Activated CD8-positive, alpha-beta memory T cell treated with anti-CD3 and anti-CD28 coated beads, Interleukin-2, amount 50 U/mL, for 1 hour (primary cell): ENCODE measurements at regions not wholly inside any gene's neighbourhood (a gene's known extent, or its start where the extent isn't known, plus 50 kb on each side); places are given as distances from the start of the nearest gene placed in this dataset.

ENCODE experiments used
- DNase-seq: peaks from one replicate; pipeline ENCODE4 v3.0.0-alpha.2; 2020; ENCODE audit errors: extremely low read depth

- no peak for DNase-seq
Measured at GRCh38 chr12:76611533-76611932, 52.0 kb upstream of the OSBPL8 start.

DNA sequence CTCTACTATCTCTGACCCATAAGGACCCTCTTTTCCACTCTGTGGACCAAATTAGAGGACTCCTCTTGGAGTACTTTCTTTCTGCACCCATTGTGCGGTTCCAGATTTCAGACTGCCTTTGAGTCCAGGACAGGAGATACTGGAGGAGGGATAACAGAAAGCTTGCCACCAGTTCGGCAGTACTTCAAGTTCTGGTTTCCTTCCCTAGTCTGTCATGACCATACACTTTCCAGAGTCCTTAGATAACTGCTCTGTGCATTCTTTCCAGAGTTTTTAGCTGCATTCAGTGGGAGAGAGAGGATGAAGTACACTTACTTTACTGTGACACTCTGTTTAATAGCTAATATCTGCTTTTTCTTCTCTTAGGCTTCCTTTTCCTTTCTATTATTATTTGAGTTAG, 54.8 kb upstream of the OSBPL8 start:
- DNase-seq: no peak

GRCh38 chr12:76618031-76618430, 58.5 kb upstream of the OSBPL8 start:
- DNase-seq: no peak

DNA sequence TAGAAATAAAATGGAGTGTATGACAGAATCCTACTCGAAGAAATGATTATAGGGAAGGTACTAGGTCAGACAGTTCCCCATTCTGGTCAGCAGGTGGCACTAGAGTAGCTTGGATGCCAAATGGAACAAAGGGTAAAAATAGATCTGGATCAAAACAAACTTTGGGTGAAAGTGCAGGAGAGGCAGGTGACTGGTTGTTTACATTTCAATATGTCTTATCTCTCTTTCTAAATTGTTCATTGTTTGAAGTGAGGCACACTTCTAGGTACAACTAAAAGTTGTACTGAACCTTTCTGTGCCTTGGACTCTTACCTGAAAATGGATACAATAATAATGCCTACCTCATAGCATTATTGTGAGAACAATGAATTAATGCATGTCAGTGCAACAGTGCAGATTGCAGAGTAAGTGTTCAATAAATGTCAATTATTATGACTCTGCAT, 62.0 kb upstream of the OSBPL8 start:
- DNase-seq: peak; percentile 20

GRCh38 chr12:76622351-76622750, 62.8 kb upstream of the OSBPL8 start:
- DNase-seq: no peak

GRCh38 chr12:76622915-76623314, 63.3 kb upstream of the OSBPL8 start:
- no peak for DNase-seq

GRCh38 chr12:76623931-76624330, 64.4 kb upstream of the OSBPL8 start:
- no peak for DNase-seq

DNA sequence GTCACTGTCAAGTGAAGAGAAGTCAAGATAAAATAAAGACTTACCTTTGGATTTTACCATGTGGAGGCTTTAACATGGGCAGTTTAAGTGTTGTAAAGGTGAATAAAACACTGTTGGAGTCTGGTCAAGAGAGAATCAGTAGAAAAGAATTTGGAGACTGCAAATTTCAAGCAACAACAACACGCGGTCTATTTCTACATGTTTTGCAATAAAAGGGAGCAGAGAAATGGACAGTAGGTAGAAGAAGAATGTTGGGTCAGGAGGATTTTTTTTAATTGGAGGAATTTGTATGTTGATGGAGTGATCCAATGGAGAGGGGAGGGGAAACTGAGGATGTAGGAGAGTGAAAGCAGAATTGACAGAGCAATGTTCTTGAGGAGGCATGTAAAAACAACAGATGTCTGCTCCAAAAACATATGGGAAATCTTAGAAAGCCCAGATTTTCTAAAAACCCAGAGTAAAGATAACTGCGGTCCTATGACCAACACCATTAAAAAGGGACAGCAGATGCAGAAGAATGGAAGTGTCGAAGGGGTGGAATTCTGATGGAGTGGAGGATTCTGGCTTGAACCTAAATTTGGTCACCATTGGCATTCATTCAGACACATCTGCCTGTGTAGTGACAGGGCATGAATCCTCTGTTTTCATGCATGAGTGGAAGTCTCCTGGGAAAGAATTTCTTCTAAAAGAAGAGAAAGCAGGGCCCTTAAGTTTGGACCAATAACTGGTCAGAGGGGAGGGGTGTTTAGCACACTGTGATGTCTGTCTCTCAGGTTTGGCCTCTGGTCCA, 68.0 kb upstream of the OSBPL8 start:
- no peak for DNase-seq

GRCh38 chr12:76628745-76629144, 69.2 kb upstream of the OSBPL8 start:
- no peak for DNase-seq

DNA sequence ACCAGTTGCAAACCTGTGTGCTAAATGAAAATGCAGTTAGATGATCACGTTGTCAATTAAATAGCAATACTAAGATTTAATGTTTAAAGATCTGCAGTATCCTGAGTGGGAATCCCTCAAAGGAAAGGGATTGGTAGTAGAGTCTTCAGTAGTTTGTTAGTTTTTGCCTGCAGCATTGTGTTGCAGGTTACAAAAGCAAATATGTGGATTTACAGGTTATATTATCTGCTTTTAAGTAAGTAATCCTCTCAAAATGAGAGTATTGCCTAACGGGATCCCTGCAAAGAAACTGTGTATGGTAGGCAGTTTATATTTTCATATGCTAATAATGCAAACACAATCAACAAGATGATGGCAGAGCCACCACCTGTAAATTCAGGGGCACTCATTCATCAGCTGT, 72.2 kb upstream of the OSBPL8 start:
- no peak for DNase-seq

DNA sequence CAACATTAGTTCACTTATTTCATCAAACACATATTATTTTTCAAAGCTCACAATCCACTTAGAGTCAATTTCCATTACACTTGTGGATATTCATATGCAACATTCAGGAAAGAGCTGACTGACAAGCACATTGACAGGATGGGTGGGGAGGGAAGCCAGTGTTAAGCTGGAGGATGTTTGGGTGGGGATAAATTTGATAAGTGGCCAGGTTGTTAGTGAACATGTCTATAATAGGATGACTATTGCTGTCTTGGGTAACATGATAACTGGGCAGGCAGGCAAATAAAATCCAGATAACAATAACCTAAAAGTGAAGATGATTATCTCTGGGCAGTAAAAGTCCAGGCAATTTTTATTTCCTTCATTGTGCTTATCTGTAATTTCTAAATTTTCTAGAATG, 73.8 kb upstream of the OSBPL8 start:
- DNase-seq: no peak

DNA sequence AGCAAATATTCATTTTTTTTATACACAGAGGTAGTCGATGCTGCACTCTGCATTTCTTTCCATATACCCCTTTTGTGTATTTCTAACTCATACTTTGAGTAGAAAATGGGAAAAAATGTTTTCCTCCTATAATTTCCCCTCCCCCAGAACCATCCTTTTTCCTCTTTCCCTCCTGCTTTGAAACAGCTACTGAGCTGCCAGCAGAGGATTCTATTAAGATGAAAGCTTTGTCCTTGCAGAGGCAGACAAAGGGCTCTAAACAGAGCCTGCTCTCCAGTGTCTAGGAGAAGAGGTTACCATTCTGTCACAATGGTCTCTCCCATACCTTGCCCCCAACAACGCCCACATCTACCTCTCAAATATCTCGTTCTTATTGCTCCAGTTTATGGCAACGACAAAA, 74.6 kb upstream of the OSBPL8 start:
- no peak for DNase-seq

- DNase-seq: no peak
Measured at GRCh38 chr12:76636121-76636692, 76.6 kb upstream of the OSBPL8 start.

GRCh38 chr12:76637807-76638206, 78.2 kb upstream of the OSBPL8 start:
- DNase-seq: no peak

DNA sequence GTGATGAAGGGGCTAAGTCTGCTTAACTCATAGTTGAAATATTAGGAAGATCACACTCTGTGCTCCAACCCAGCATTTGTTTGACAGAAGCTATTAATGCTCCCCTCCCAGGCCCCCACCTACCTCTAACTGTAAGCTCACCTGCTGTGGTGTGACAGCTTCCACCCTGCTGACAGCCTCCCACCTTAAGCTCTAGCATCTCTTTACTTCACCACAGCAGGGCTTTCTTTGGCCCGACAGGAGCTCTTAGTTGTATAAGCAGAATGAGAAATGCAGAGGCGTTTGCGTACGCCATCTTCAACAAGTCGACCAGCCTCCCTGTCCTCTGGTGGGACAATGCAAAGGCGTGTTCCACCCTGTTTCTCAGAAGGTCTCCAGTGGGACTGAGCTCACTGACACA, 80.1 kb upstream of the OSBPL8 start:
- DNase-seq: no peak

DNA sequence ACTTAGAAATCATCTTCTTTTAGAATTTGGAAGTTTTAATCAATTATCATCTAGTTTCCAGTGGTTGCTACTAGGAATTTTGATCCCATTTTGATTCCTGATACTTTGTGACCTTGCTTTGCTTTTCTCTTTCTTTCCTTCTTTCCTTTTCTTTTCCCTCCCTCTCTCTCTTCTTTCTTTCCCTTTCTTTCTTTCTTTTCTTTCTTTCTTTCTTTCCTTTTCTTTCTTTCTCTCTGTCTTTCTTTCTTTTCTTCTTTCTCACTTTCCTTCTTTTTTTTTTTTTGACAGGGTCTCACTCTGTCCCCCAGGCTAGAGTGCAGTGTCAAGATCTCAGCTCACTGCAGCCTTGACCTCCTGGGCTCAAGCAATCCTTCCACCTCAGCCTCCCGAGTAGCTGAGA, 81.5 kb upstream of the OSBPL8 start:
- DNase-seq: no peak

GRCh38 chr12:76641961-76642360, 82.4 kb upstream of the OSBPL8 start:
- DNase-seq: no peak

GRCh38 chr12:76643438-76643837, 83.9 kb upstream of the OSBPL8 start:
- DNase-seq: no peak

GRCh38 chr12:76644950-76645349, 85.4 kb upstream of the OSBPL8 start:
- DNase-seq: no peak

DNA sequence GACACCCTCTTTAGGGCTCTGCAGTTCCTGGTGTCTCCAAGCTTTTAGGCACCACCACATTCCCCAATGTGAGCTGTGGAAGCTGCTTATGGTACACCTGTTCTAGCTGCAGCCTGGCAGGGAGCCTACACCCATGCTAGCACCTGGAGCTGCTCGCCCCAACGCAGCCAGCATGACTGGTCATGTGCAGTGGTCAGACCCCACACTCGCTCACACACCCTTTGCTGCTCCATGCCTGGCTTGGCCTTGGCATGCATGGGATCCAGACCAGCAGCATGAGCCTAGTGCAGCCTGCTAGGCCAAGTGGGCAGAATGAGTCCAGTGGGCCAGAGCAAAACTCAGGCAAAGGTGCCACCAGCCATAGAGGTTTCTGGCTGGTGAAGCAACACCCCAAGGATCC, 86.4 kb upstream of the OSBPL8 start:
- no peak for DNase-seq

- DNase-seq: no peak
Measured at GRCh38 chr12:76646366-76646765, 86.8 kb upstream of the OSBPL8 start.

GRCh38 chr12:76649099-76649498, 89.5 kb upstream of the OSBPL8 start:
- no peak for DNase-seq

DNA sequence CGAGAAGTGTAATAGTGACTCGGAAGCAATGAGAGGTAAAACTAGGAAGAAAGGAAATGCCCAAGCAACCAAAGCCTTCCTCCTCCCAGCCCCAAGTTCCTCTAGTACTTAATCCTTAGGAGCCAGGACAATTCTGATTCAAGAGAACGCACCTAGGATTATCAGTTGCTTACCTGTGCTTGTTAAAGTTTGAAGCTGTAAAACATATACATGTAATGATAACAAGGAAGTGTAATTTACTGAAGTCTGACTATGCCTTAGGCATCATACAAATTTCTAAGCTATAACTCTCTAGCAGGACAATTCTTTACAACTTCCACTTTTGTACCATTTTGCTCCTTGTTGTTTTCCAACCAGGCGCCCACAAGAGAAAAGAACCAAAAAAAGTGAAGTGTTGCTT, 92.8 kb upstream of the OSBPL8 start:
- no peak for DNase-seq

DNA sequence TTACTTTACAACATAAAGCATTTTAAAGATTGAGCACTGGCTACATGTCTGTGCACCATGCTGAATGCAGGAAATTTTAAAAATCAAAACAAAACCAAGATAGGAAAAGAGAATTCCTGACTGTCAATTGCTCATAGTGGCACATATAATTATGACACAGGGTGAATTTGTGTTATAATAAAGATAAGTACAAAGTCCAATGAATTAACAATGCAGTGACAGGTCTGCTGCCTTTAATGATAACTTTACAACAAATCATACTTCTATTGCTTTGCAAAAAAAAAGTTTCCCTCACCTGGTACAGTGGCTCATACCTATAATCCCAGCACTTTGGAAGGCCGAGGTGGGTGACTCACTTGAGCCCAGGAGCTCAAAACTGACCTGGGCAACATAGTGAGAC, 93.8 kb upstream of the OSBPL8 start:
- no peak for DNase-seq
